ENCODE measurements at regions not wholly inside any gene's neighbourhood (a gene's known extent, or its start where the extent isn't known, plus 50 kb on each side); places are given as distances from the start of the nearest gene placed in this dataset.

GRCh38 chr12:24499151-24500146, 449.5 kb downstream of the BCAT1 start:
- TF ChIP-seq CTCF (IDR thresholded peaks at IDR 0.05) (no peak), POLR2AphosphoS5 (IDR thresholded peaks at IDR 0.05; ENCODE audit: low read depth, low read length) (no peak), SIN3A (IDR thresholded peaks at IDR 0.05; ENCODE audit: borderline replicate concordance, insufficient read depth, low read depth, low read length) (no peak), TCF7L2 (IDR thresholded peaks at IDR 0.05; ENCODE audit: low read depth, low read length) (no peak)
- TF ChIP-seq, protein P1, sequence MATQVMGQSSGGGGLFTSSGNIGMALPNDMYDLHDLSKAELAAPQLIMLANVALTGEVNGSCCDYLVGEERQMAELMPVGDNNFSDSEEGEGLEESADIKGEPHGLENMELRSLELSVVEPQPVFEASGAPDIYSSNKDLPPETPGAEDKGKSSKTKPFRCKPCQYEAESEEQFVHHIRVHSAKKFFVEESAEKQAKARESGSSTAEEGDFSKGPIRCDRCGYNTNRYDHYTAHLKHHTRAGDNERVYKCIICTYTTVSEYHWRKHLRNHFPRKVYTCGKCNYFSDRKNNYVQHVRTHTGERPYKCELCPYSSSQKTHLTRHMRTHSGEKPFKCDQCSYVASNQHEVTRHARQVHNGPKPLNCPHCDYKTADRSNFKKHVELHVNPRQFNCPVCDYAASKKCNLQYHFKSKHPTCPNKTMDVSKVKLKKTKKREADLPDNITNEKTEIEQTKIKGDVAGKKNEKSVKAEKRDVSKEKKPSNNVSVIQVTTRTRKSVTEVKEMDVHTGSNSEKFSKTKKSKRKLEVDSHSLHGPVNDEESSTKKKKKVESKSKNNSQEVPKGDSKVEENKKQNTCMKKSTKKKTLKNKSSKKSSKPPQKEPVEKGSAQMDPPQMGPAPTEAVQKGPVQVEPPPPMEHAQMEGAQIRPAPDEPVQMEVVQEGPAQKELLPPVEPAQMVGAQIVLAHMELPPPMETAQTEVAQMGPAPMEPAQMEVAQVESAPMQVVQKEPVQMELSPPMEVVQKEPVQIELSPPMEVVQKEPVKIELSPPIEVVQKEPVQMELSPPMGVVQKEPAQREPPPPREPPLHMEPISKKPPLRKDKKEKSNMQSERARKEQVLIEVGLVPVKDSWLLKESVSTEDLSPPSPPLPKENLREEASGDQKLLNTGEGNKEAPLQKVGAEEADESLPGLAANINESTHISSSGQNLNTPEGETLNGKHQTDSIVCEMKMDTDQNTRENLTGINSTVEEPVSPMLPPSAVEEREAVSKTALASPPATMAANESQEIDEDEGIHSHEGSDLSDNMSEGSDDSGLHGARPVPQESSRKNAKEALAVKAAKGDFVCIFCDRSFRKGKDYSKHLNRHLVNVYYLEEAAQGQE (IDR thresholded peaks at IDR 0.05; ENCODE audit: insufficient read depth in 1 of 2, low read depth in 2 of 2, low read length in 1 of 2), result no peak

Data from Panc1 (cell line).